ENCODE measurements at regions not wholly inside any gene's neighbourhood (a gene's known extent, or its start where the extent isn't known, plus 50 kb on each side); places are given as distances from the start of the nearest gene placed in this dataset.

GRCh38 chr13:32866921-32867320 lies 149.3 kb upstream of the KL start:
- intact Hi-C loops (cut with DNase I) = no loop called here

GRCh38 chr13:32877491-32877890 lies 138.7 kb upstream of the KL start:
- TF ChIP-seq CTCF (IDR thresholded peaks at IDR 0.05; ENCODE audit: borderline replicate concordance, extremely low read depth, insufficient read depth) = no peak
- no peak for DNase-seq
- Histone ChIP-seq H3K27ac (ENCODE audit: low read depth in 2 of 2, low read length in 2 of 2) (no peak overlapping the region), H3K36me3 (ENCODE audit: control insufficient read depth in 2 of 3, insufficient read depth in 3 of 3, low read length in 3 of 3) (no peaks in the 10 kb centered on the region), H3K4me1 (ENCODE audit: control insufficient read depth in 2 of 3, insufficient read depth in 2 of 3, low read depth in 1 of 3, low read length in 3 of 3) (no peaks in the 10 kb centered on the region), H3K4me3 (ENCODE audit: low read length in 3 of 3) (no peak overlapping the region), H3K27me3 (ENCODE audit: control insufficient read depth, insufficient read depth, low read length) (no peaks in the 10 kb centered on the region), H3K9ac (ENCODE audit: low read length in 3 of 3) (no peak overlapping the region), H3K9me3 (ENCODE audit: control insufficient read depth in 2 of 3, insufficient read depth in 1 of 3, low read length in 3 of 3) (no peaks in the 10 kb centered on the region)
- FAIRE-seq = no peak
- intact Hi-C loops (cut with DNase I) = no loop called here

More at GRCh38 chr13:32866921-32867320, 149.3 kb upstream of the KL start:
- no peak overlapping the region for H3K27ac ChIP-seq (ENCODE audit: low read depth in 2 of 2, low read length in 2 of 2)
- H3K4me3 ChIP-seq (ENCODE audit: low read length in 3 of 3) = no peak overlapping the region
- FAIRE-seq (no peak), DNase-seq (no peak)
- H3K9ac ChIP-seq (ENCODE audit: low read length in 3 of 3) = no peak overlapping the region
- H3K27me3 ChIP-seq (ENCODE audit: control insufficient read depth, insufficient read depth, low read length) = no peaks in the 10 kb centered on the region
- no peak for TF ChIP-seq CTCF (IDR thresholded peaks at IDR 0.05; ENCODE audit: borderline replicate concordance, extremely low read depth, insufficient read depth)
- H3K9me3 ChIP-seq (ENCODE audit: control insufficient read depth in 2 of 3, insufficient read depth in 1 of 3, low read length in 3 of 3) = peaks cover 0 to 4% (median 0%) of the 10 kb centered on the region in 3 donors
- H3K4me1 ChIP-seq (ENCODE audit: control insufficient read depth in 2 of 3, insufficient read depth in 2 of 3, low read depth in 1 of 3, low read length in 3 of 3) = no peaks in the 10 kb centered on the region
- H3K36me3 ChIP-seq (ENCODE audit: control insufficient read depth in 2 of 3, insufficient read depth in 3 of 3, low read length in 3 of 3) = no peaks in the 10 kb centered on the region

GRCh38 chr13:32878163-32878562 lies 138.1 kb upstream of the KL start:
- Histone ChIP-seq H3K4me3 (ENCODE audit: low read length in 3 of 3) (no peak overlapping the region), H3K4me1 (ENCODE audit: control insufficient read depth in 2 of 3, insufficient read depth in 2 of 3, low read depth in 1 of 3, low read length in 3 of 3) (no peaks in the 10 kb centered on the region), H3K36me3 (ENCODE audit: control insufficient read depth in 2 of 3, insufficient read depth in 3 of 3, low read length in 3 of 3) (no peaks in the 10 kb centered on the region), H3K27ac (ENCODE audit: low read depth in 2 of 2, low read length in 2 of 2) (no peak overlapping the region), H3K27me3 (ENCODE audit: control insufficient read depth, insufficient read depth, low read length) (no peaks in the 10 kb centered on the region), H3K9ac (ENCODE audit: low read length in 3 of 3) (no peak overlapping the region), H3K9me3 (ENCODE audit: control insufficient read depth in 2 of 3, insufficient read depth in 1 of 3, low read length in 3 of 3) (no peaks in the 10 kb centered on the region)
- intact Hi-C loops (cut with DNase I) = no loop called here
- DNase-seq = no peak
- FAIRE-seq = no peak
- no peak for TF ChIP-seq CTCF (IDR thresholded peaks at IDR 0.05; ENCODE audit: borderline replicate concordance, extremely low read depth, insufficient read depth)

GRCh38 chr13:32880636-32881035 lies 135.6 kb upstream of the KL start:
- TF ChIP-seq CTCF (IDR thresholded peaks at IDR 0.05; ENCODE audit: borderline replicate concordance, extremely low read depth, insufficient read depth) = no peak
- Histone ChIP-seq H3K4me1 (ENCODE audit: control insufficient read depth in 2 of 3, insufficient read depth in 2 of 3, low read depth in 1 of 3, low read length in 3 of 3) (no peaks in the 10 kb centered on the region), H3K4me3 (ENCODE audit: low read length in 3 of 3) (no peak overlapping the region), H3K27ac (ENCODE audit: low read depth in 2 of 2, low read length in 2 of 2) (no peak overlapping the region), H3K36me3 (ENCODE audit: control insufficient read depth in 2 of 3, insufficient read depth in 3 of 3, low read length in 3 of 3) (no peaks in the 10 kb centered on the region), H3K9me3 (ENCODE audit: control insufficient read depth in 2 of 3, insufficient read depth in 1 of 3, low read length in 3 of 3) (no peaks in the 10 kb centered on the region), H3K9ac (ENCODE audit: low read length in 3 of 3) (no peak overlapping the region), H3K27me3 (ENCODE audit: control insufficient read depth, insufficient read depth, low read length) (no peaks in the 10 kb centered on the region)
- FAIRE-seq = no peak
- intact Hi-C loops (cut with DNase I) = no loop called here
- no peak for DNase-seq

Data from kidney (tissue), 13 donors.